Stimulated activated CD4-positive, alpha-beta T cell treated with anti-CD3 and anti-CD28 coated beads, Interleukin-1b, Interleukin-23, amount 100 ng/mL, for 1 hour (primary cell): ENCODE measurements at regions not wholly inside any gene's neighbourhood (a gene's known extent, or its start where the extent isn't known, plus 50 kb on each side); places are given as distances from the start of the nearest gene placed in this dataset.
"Not testable (repeated sequence)": the region's sequence is repeated elsewhere in the genome, so short reads cannot be mapped to it uniquely, and the experiment has no call there.

Source experiments
- DNase-seq, 2 donors: peaks; one replicate each; pipeline ENCODE4 v3.0.0-alpha.2; 2020; ENCODE audit warnings: low read depth in 2 of 2

DNA sequence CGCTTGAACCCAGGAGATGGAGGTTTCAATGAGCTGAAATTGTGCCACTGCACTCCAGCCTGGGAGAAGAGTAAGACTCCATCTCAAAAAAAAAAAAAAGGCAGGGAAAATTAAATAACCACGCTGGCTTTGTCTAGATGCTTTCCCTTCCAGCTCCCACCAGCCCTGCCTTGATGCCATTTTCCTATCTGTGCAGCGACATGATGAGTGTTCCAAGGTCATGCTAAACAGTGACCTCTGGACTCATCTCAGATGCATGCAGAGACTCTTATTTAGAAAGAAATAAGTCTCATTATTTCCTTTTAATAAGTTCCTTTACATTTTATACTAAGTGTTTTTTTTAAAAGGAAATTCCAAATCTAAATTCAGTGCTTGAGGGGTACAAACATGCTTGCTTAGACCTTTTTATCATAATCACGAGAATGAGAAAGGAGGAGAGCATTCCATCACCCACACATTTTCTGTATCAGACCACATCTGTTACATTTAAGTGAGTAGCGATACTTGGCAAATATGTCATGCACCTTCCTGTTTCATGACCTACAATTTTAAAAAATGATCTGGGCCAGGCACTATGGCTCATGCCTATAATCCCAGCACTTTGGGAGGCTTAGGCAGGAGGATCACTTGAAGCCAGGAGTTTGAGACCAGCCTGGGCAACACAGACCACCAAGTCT is 101.1 kb upstream of the RREB1 start:
- no peak for DNase-seq

DNA sequence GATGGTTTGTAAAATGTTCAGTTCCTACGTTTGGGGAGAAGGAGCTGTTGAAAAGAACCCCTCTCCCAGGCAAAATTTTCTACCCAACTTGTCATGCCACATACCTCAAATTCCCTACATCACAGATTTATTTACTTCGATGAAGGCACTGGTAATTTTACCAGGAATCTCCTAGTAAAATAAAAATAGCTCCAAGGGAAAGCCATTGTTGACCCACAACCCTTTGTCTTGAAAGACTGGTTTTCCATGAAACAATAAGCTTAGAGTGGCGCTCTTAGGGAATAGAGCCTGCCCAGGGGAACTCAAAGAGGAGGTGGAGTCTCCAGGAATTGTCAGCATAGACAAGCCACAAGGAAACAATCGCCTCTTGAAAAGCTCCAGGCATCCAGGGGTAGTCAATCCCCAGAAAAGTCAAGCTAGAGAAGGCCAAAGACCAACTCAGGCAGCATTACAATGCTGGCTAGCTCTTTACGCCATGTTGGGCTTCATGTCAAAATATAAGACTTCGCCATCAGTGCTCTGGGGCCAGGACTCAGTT is 99.2 kb upstream of the RREB1 start:
- DNase-seq, result no peak

DNA sequence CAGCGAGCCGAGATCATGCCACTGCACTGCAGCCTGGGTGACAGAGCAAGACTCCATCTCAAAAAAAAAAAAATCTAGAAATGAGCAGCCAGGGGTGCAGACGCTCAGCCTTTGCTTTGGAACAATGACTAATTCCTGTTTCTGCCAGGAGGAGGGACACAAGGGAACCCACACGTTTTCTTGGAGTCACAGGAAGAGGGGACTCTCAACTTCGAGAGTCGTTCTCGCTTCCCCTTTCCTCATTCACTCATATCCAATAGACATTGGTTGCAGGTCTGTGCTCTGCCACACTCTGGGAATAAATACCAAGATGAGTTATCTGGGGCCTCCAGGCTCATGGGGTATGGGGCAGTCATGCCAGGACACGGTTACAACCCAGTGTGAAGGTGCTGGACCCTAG is 91.5 kb upstream of the RREB1 start:
- no peak for DNase-seq

DNA sequence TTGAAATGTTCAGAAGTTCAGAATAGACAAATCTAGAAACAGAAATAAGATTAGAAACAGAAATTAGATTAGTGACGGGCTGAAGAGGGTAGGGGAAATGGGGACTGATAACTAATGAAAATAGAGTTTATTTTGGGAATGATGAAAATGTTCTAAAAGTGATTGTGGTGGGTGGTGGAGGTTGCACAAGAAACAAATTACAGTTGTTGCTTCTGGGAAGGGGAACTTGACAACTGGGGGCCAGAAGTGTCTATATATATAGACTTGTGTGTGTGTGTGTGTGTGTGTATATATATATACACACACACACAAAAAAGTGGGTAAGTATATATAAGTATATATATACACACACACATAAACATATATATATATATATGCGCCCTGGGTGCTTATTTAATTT is 86.5 kb upstream of the RREB1 start:
- DNase-seq, result no peak

- no peak for DNase-seq
Observed at GRCh38 chr6:7025861-7026260, 81.9 kb upstream of the RREB1 start.

- not testable (repeated sequence) for DNase-seq
Observed at GRCh38 chr6:7028963-7029362, 78.8 kb upstream of the RREB1 start.

GRCh38 chr6:7030968-7031367 is 76.8 kb upstream of the RREB1 start:
- not testable (repeated sequence) for DNase-seq

- no peak for DNase-seq
Observed at GRCh38 chr6:7033202-7033601, 74.6 kb upstream of the RREB1 start.

DNA sequence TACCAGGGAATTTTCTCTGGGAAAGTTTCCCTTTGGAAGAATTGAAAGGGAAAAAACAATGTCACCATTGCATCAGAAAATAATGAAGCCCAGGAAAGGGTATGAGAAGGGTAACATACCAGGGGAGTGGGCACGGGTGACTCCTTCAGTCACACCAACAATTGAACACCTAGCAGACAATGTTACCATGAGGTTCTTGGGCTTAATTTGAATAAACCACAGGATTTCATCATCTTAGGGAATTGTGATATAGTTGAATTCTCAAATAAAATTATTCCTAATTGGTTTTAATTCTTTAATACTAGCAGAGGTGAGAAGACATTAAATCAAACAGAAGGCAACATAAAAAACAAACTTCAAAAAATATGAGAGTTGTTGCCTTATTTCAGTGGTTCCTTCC is 73.7 kb upstream of the RREB1 start:
- no peak for DNase-seq

- no peak for DNase-seq
Observed at GRCh38 chr6:7035837-7036249, 71.9 kb upstream of the RREB1 start.

DNA sequence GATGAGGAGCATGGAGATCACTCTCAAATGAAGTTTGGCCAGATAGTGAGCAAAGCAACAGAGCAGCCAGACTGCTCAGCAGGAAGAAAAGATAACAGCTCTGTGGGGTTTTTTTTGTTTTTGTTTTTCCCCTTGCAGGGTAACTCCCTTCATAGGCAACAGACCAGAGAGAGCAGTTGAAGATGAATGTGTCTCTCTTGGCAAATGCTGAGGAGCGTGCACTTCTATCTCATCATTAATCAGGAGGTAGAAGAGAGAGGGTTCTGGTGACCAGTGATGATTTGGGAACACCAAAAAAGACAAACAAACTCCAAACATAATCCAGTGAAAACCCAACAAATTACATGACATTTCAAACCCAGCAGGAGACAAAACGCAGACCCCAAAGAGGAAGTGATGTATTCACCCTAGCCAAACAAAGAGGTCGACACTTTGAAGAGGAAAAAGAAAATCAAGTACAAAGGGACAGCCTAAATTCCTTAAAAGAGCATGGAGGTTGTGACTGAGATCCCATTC is 66.2 kb upstream of the RREB1 start:
- no peak for DNase-seq

GRCh38 chr6:7042056-7042653 is 65.6 kb upstream of the RREB1 start:
- DNase-seq, result no peak

GRCh38 chr6:7042654-7043545 is 64.9 kb upstream of the RREB1 start:
- DNase-seq, result no peak

DNA sequence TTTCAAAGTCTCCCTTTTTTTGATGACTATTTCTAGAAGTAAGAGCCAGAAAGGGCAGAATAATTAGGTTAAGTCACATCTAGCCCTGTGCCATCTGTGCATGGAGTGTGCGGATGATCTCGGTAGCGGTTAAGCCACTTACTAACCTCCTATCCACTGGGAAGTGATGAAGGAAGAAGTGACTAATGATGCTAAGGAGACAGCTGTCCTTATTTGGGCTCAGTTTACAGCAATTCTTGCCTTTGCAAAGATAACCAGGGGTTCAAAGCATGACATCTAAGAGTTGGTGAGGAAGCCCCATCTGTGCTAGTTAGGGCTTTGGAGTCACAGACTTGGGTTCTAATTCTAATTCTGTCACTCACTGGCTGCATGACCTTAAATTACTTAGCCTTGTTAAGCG is 62.4 kb upstream of the RREB1 start:
- no peak for DNase-seq

DNA sequence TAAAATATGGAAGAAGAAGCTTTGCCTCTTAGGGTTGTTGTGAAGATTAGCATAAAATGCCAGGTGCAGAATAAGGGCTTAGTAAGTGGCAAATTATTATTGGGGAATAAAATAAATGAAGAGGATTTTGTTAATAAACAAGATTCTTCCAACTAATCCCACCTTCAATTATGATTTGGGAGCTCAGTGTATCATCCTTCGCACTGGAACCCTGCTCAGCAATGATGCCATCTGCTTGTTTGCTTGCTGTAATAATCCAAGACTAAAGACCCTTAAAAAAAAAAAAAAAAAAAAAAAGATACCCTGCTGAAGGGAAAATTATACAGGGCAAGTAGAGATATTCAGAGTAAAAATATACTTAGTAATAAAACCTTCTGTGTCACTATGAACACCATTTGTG is 62.0 kb upstream of the RREB1 start:
- DNase-seq, result no peak

- DNase-seq, result no peak
Observed at GRCh38 chr6:7047128-7047527, 60.6 kb upstream of the RREB1 start.

- no peak for DNase-seq
Observed at GRCh38 chr6:7047966-7048365, 59.8 kb upstream of the RREB1 start.

- DNase-seq, result no peak
Observed at GRCh38 chr6:7048894-7049293, 58.9 kb upstream of the RREB1 start.

- DNase-seq, result no peak
Observed at GRCh38 chr6:7050004-7050403, 57.8 kb upstream of the RREB1 start.

DNA sequence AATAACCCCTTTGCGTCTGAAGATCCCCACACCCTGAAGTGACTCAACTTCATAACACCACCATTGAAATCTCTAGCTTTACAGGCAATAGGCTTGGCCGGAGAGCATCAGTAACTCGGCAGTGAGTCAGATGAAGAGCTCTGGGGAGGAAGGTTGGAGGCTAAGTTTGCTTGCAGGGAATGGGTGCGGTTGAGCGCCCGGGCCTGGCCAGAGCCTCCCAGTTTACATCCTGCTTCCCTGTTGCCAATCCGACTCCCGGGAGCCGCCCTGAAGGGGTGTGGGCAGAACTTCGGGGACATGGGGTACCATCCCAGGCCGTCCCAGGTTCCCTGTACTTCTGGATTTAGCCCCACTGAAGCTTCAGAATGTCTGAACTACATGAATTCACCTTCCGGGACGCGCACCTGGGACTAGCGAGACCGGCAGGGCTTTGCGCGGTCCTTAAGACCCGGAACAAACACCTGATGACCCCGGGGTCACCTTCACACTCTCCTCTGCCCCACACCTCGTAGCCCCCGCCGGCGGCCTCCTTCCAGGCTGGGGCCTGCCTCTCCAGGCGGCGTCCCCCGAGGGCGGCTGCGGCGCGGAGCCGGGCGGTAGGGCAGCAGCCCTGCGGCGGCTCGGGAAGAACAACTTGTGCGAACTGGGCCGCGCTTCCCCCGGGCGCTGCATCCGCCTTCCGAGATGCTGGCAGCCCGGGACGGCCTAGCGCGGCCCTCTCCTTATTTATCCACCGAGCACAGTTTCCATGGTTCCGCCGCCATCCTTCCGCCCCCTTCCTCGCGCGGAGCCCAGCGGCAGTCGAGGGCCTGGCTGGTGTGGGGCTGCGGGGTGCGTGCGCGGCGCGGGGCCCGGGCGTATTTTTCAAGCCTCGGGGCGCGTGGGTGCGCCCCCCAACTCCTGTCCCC is 56.6 kb upstream of the RREB1 start:
- DNase-seq, result no peak

DNA sequence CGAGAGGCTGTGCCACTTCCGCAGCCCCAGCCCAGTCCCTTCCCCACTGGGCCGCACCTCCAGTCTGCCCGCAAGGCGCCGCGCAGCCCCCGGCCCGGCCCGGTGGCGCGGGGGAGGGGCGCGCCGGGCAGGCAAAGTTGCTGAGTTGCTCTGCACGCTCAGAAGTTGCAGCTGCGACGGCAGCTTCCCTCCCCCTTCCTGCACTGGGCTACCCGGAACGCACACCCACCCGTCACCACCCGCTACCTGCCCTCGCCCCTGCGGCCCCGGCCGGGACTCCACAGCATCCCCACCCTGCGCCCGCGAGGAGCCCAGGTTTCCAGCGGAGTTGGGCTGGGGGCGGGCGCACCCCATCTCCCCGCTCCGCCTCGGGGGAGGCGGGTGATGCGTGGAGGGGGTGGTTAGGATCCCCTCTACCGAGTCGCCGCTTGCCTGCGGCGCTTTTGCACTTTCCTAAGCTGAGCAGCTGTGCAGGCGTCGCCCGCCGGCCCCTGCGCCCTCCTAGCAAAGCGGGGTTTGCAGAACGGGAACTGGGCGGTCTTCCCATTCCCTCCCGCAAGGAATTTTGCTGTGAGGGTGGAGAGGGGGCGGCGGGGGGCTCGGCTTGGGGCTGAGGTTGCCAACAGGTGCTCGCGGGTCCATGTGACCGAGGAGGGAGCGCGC is 55.9 kb upstream of the RREB1 start:
- peak in 1 of 2 donors; percentile 24 for DNase-seq
